Spleen (tissue), 11 donors: ENCODE measurements at regions not wholly inside any gene's neighbourhood (a gene's known extent, or its start where the extent isn't known, plus 50 kb on each side); places are given as distances from the start of the nearest gene placed in this dataset.
"Not testable (repeated sequence)": the region's sequence is repeated elsewhere in the genome, so short reads cannot be mapped to it uniquely, and the experiment has no call there.

Experiments
- DNase-seq: peaks from one replicate; pipeline ENCODE4 v3.0.0-alpha.2; 2020
- H3K27ac ChIP-seq, 8 donors: fragments of 200-600 bp; sonication (generic) in 7 of 8; 1 replicate in 4 of 8; 2 replicates in 4 of 8; pipeline versions ENCODE4 v1.5.0 to v1.8.0; 2016 to 2021; ENCODE audit warnings: inconsistent platforms in 4 of 8, mild to moderate bottlenecking in 4 of 8, moderate library complexity in 1 of 8
- H3K27me3 ChIP-seq, 7 donors: fragments of 200-600 bp; sonication (generic) in 6 of 7; replicated peaks in 1 of 7; 1 replicate in 4 of 7; 2 replicates in 3 of 7; pipeline versions ENCODE4 v1.5.0 to v1.8.0; 2016 to 2021; ENCODE audit warnings: inconsistent platforms in 3 of 7, mild to moderate bottlenecking in 1 of 7
- H3K36me3 ChIP-seq, 6 donors: fragments of 200-600 bp; sonication (generic) in 5 of 6; 1 replicate in 4 of 6; 2 replicates in 2 of 6; pipeline versions ENCODE4 v1.5.0 to v1.8.0; 2016 to 2021; ENCODE audit warnings: inconsistent platforms in 2 of 6
- H3K4me1 ChIP-seq, 6 donors: fragments of 200-600 bp; sonication (generic) in 5 of 6; 1 replicate in 3 of 6; 2 replicates in 3 of 6; pipeline versions ENCODE4 v1.5.0 to v1.8.0; 2016 to 2021; ENCODE audit warnings: inconsistent platforms in 3 of 6
- H3K4me3 ChIP-seq, 8 donors: fragments of 200-600 bp; sonication (generic) in 7 of 8; 1 replicate in 4 of 8; 2 replicates in 4 of 8; pipeline versions ENCODE4 v1.5.0 to v1.8.0; 2016 to 2021; ENCODE audit warnings: inconsistent platforms in 4 of 8, mild to moderate bottlenecking in 4 of 8, moderate library complexity in 2 of 8
- H3K9me3 ChIP-seq, 8 donors: fragments of 200-600 bp; sonication (generic) in 7 of 8; 1 replicate in 4 of 8; 2 replicates in 4 of 8; pipeline versions ENCODE4 v1.5.0 to v1.8.0; 2016 to 2021; ENCODE audit warnings: inconsistent platforms in 4 of 8
- CTCF ChIP-seq, 11 experiments: fragments of 200-600 bp in 7 of 11; fragments of 450-650 bp in 4 of 11; sonication (generic) in 4 of 11; IDR thresholded peaks in 8 of 11; conservative IDR thresholded peaks in 3 of 11; 1 replicate in 7 of 11; 2 replicates in 4 of 11; pipeline versions ENCODE4 v1.4.0 to v1.8.0; 2016 to 2021; ENCODE audit warnings: antibody characterized with exemption in 11 of 11, inconsistent platforms in 4 of 11, mild to moderate bottlenecking in 1 of 11
- WGBS, 5 donors: extraction: QIAGEN DNeasy Blood & Tissue Kit in 3 of 5; methylation state at CpG; one replicate each; pipeline versions ENCODE4 v1.1.5 to v1.1.7; 2013 to 2018; 5-methylcytosine and 5-hydroxymethylcytosine counted together
- intact Hi-C: fragments of 100-400 bp; cut with DNase I; formaldehyde crosslinking; loops from one replicate; pipeline ENCODE4 v1.15.0; 2023; ENCODE audit warnings: low total_unique reads
- donor health status: healthy with polysubstance abuse.
- donor health status: DM: no; HTN: no; CAD: no; lungs with moderate emphysema.
- donor health status: DM: no; HTN: no; CAD: no.
- donor health status: Bipolar disorder and iron deficiency.
- donor health status: healthy.
- donor health status: DM: no; HTN: no; CAD: no.
- donor health status: DM: yes; HTN: yes; CAD: no.

GRCh38 chr11:67847896-67848875 lies 155.7 kb downstream of the UNC93B1 start:
- DNase-seq, H3K27ac ChIP-seq, H3K4me1 ChIP-seq, H3K9me3 ChIP-seq, H3K27me3 ChIP-seq, H3K4me3 ChIP-seq, H3K36me3 ChIP-seq, intact Hi-C loops: not testable (repeated sequence)
- TF ChIP-seq CTCF (IDR thresholded peaks at IDR 0.05 in 8 of 11, conservative IDR thresholded peaks at IDR 0.05 in 3 of 11), result peak in 3 of 11 experiments; percentile 11 to 16 (median 12)
- 68 to 73% (median 70%) methylated on average over 25 of the region's 25 CpGs for WGBS, 5 donors

DNA sequence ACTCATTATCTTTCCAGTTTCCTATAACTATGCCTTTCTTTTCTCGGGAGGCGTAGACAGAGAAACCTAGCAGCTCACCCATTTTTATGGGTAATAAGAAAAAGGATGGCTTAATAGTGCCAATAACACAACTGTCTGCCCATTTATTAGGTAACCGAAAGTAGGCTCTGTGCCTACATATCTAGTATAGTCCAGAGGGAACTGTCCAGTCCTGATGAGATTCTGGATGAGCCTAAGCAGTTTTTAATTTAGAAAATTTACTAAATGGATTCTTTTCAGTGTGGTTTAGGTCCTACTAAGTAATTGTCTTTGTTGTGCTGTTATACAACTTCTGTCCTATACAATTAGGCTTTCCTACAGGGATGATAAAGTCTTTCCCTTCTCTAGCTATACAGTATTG lies 157.6 kb downstream of the UNC93B1 start:
- H3K36me3 ChIP-seq, H3K4me3 ChIP-seq, H3K9me3 ChIP-seq, H3K4me1 ChIP-seq, DNase-seq, intact Hi-C loops, H3K27ac ChIP-seq, H3K27me3 ChIP-seq: not testable (repeated sequence)
- 86 to 95% (median 94%) methylated on average over 3 of the region's 3 CpGs for whole genome bisulfite sequencing, 5 donors

DNA sequence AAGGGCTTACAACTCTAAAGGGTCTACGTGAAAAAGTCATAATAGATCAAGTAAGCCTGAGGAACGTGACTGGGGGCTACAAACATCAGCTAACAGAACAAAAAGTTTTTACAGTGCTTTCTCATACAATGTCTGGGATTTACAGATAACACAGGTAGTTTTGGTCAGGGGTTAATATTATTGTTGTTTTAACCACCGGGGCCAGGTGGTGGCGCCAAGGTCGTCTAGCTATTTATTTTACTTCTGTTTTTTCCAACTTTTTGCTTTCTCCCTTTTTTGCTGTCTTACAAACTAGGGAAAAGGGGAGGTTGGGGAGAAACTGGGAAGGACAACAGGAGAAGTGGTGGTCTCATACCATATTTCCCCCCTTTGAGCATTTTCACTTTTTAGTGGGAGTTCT lies 158.6 kb downstream of the UNC93B1 start:
- DNase-seq, H3K4me3 ChIP-seq, H3K4me1 ChIP-seq, H3K27ac ChIP-seq, H3K9me3 ChIP-seq, intact Hi-C loops, H3K36me3 ChIP-seq: not testable (repeated sequence)
- 10 to 63% (median 13%) methylated on average over 2 to 5 of the region's 5 CpGs for WGBS, 5 donors
- peaks cover 0 to 10% (median 0%) of the 10 kb centered on the region in 7 donors for H3K27me3 ChIP-seq

DNA sequence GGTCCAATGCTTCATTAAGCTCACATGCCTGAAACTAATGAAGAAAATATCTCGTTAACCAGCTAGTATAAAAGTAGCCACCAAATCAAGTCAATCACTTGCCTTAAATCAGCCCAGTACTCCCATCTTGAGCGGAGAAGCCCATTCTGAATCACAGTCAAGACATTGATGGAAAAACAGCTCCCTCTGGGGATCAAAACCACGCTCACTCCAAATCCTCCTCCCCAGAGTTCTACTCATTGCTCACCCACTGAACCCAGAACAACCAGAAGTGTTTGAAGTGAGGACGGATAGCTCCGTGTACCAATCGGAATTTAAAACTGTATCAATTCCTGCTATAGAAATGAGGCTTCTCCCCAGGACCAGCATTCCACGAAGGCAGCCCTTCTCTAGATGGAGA lies 163.3 kb downstream of the UNC93B1 start:
- intact Hi-C loops, DNase-seq, H3K27ac ChIP-seq, H3K9me3 ChIP-seq, H3K4me3 ChIP-seq, H3K36me3 ChIP-seq, H3K4me1 ChIP-seq: not testable (repeated sequence)
- H3K27me3 ChIP-seq, result peaks cover 0 to 16% (median 0%) of the 10 kb centered on the region in 7 donors
- WGBS, 5 donors, result 41 to 66% (median 58%) methylated on average over 7 of the region's 7 CpGs

GRCh38 chr11:67830152-67830551 lies 155.7 kb upstream of the ALDH3B2 start:
- Histone ChIP-seq H3K27me3 (peaks cover 0 to 46% (median 4%) of the 10 kb centered on the region in 7 donors), H3K4me1 (peaks cover 0 to 13% (median 2%) of the 10 kb centered on the region in 6 donors)
- intact Hi-C loops, H3K4me3 ChIP-seq, H3K36me3 ChIP-seq, DNase-seq, H3K9me3 ChIP-seq, H3K27ac ChIP-seq: not testable (repeated sequence)
- WGBS, 5 donors, result 73 to 88% (median 82%) methylated on average over 5 to 7 of the region's 7 CpGs

- Histone ChIP-seq H3K4me1 (peaks cover 0 to 13% (median 2%) of the 10 kb centered on the region in 6 donors), H3K27ac (peak overlapping the region in 4 of 8 donors; percentile 2 to 46 (median 35)), H3K27me3 (peaks cover 0 to 49% (median 4%) of the 10 kb centered on the region in 7 donors)
- intact Hi-C loops, H3K36me3 ChIP-seq, DNase-seq, H3K9me3 ChIP-seq, H3K4me3 ChIP-seq: not testable (repeated sequence)
- WGBS, 5 donors, result 37 to 54% (median 50%) methylated on average over 4 of the region's 4 CpGs
Measured at GRCh38 chr11:67826951-67827296, 152.5 kb upstream of the ALDH3B2 start.
